Gastrocnemius medialis (tissue), 4 donors: ENCODE measurements at regions not wholly inside any gene's neighbourhood (a gene's known extent, or its start where the extent isn't known, plus 50 kb on each side); places are given as distances from the start of the nearest gene placed in this dataset.

Experiments
- CTCF ChIP-seq, 5 experiments: fragments of 450-650 bp in 3 of 5; fragments of 200-600 bp in 2 of 5; sonication (generic) in 2 of 5; IDR thresholded peaks in 4 of 5; conservative IDR thresholded peaks in 1 of 5; 1 replicate in 4 of 5; 2 replicates in 1 of 5; pipeline ENCODE4 v1.5.1; 2016 to 2019; ENCODE audit warnings: antibody characterized with exemption in 5 of 5, mild to moderate bottlenecking in 3 of 5, moderate library complexity in 3 of 5
- POLR2A ChIP-seq, 2 donors: fragments of 450-650 bp; IDR thresholded peaks; one replicate each; pipeline ENCODE4 v1.6.1; 2017; ENCODE audit warnings: antibody characterized with exemption in 2 of 2, mild to moderate bottlenecking in 2 of 2, moderate library complexity in 2 of 2

- no peak for TF ChIP-seq POLR2A (IDR thresholded peaks at IDR 0.05)
- TF ChIP-seq CTCF (IDR thresholded peaks at IDR 0.05 in 4 of 5, conservative IDR thresholded peaks at IDR 0.05 in 1 of 5): no peak
Observed at GRCh38 chr1:98025858-98026257, 105.0 kb upstream of the DPYD start.
